BE2C (cell line): ENCODE measurements at regions not wholly inside any gene's neighbourhood (a gene's known extent, or its start where the extent isn't known, plus 50 kb on each side); places are given as distances from the start of the nearest gene placed in this dataset.

Experiments used
- DNase-seq: peaks from one replicate; pipeline ENCODE4 v3.0.0-alpha.2; 2020
- H3K27me3 ChIP-seq: fragments of 250-450 bp; sonication (Bioruptor Pico); 2 replicates; pipeline ENCODE4 v1.5.1; 2020; ENCODE audit warnings: mild to moderate bottlenecking
- H3K36me3 ChIP-seq: fragments of 250-450 bp; sonication (Bioruptor Pico); 2 replicates; pipeline ENCODE4 v1.5.1; 2020; ENCODE audit warnings: mild to moderate bottlenecking
- H3K4me1 ChIP-seq: fragments of 250-450 bp; sonication (Bioruptor Pico); 2 replicates; pipeline ENCODE4 v1.5.1; 2020
- H3K4me3 ChIP-seq: 2 replicates; pipeline ENCODE4 v1.5.1; 2011; ENCODE audit warnings: low read depth, low read length
- H3K9me3 ChIP-seq: fragments of 250-450 bp; sonication (Bioruptor Pico); 2 replicates; pipeline ENCODE4 v1.5.1; 2020
- TF ChIP-seq, protein P1 (sequence below): IDR thresholded peaks from 2 replicates; pipeline ENCODE4 v1.5.1; 2012; ENCODE audit warnings: mild to moderate bottlenecking, low read depth, low read length

DNA sequence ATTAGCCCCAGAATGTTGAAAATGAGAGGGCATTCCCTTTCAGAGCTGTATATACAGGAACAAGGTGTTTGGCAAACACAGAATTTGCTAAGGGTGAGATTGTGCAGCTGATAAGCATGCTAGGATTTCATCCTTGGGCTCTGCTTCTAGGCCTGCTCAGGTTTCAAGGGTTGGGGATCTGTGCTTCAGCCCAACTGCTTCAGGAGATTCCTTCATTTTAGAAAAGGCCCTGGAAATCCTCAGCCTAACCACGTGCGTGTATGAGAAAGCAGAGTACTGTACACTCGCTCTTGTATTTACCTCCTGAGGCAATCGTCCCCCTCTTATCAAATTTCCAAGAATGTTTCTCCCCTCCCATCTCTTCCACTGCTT lies 291.6 kb upstream of the ARGLU1 start:
- Histone ChIP-seq H3K4me3 (no peak overlapping the region), H3K9me3 (no peaks in the 10 kb centered on the region), H3K4me1 (no peaks in the 10 kb centered on the region), H3K36me3 (no peaks in the 10 kb centered on the region), H3K27me3 (no peaks in the 10 kb centered on the region)
- TF ChIP-seq, protein P1, sequence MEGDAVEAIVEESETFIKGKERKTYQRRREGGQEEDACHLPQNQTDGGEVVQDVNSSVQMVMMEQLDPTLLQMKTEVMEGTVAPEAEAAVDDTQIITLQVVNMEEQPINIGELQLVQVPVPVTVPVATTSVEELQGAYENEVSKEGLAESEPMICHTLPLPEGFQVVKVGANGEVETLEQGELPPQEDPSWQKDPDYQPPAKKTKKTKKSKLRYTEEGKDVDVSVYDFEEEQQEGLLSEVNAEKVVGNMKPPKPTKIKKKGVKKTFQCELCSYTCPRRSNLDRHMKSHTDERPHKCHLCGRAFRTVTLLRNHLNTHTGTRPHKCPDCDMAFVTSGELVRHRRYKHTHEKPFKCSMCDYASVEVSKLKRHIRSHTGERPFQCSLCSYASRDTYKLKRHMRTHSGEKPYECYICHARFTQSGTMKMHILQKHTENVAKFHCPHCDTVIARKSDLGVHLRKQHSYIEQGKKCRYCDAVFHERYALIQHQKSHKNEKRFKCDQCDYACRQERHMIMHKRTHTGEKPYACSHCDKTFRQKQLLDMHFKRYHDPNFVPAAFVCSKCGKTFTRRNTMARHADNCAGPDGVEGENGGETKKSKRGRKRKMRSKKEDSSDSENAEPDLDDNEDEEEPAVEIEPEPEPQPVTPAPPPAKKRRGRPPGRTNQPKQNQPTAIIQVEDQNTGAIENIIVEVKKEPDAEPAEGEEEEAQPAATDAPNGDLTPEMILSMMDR: no peak
- DNase-seq: no peak

DNA sequence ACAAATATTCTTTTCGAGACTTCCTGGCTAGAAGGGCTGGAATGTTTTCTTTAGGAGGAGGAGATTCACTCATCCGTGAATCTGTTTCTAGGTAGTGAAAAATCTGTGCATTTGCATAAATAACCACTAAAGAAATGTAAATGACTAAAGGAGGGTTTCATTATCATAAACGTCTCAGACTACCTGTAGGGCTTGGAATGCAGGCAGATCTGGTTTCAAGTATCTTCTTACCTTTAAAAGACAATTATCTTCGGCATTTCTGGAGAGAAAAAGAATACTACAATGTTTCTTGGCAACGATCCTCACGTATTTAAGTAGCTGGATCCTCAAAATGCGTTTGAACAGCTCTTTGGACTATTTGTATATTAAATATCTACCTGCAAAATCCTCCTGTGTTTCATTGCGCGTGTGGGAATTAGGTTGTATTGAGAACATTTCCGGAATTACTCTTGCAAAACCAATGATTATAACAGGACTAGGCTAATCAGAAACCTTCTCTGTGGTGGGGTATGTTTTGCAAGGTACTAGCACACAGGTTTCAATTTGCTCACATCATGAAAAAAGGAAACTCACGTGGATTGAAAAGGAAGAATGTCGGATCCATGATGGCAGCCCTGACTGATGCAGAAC lies 291.1 kb upstream of the ARGLU1 start:
- no peaks in the 10 kb centered on the region for H3K27me3 ChIP-seq
- TF ChIP-seq, protein P1: no peak
- H3K4me3 ChIP-seq: no peak overlapping the region
- no peaks in the 10 kb centered on the region for H3K36me3 ChIP-seq
- H3K4me1 ChIP-seq: no peaks in the 10 kb centered on the region
- H3K9me3 ChIP-seq: no peaks in the 10 kb centered on the region
- DNase-seq: no peak

GRCh38 chr13:106852436-106852835 lies 284.5 kb upstream of the ARGLU1 start:
- Histone ChIP-seq H3K4me1 (no peaks in the 10 kb centered on the region), H3K4me3 (no peak overlapping the region), H3K36me3 (no peaks in the 10 kb centered on the region), H3K27me3 (no peaks in the 10 kb centered on the region), H3K9me3 (no peaks in the 10 kb centered on the region)
- TF ChIP-seq, protein P1: no peak
- DNase-seq: no peak

DNA sequence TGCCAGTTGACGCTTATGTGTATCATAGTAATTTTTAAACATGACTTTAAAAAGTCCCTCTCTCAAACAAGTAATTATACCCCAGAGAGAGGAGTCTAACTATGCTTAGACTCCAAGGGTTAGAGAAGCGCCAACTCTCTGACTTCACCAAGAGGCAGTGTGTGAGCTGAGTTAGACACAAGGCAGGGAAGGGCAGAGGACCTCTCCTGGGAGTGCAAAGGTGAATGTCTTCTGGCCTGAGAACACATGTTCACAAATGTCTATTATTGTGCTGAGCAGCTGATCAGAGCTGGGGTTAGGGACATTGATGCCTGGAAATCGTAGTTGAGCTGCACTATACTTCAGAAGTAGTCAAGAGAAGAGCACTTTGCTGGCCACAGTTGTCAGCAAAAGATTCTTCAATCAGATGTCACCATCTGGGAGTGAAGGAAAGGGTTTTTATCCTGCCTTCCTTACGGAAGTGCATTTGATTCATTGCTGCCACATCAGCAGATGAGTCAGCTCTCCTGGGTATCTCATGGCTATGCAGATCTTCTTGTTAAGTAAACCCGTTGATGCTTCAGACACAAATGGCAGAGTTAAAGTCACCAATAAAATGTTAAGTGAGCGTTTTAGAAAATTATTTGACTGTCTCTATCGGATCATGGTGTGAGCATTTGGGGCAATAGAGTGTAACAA lies 283.2 kb upstream of the ARGLU1 start:
- H3K9me3 ChIP-seq: no peaks in the 10 kb centered on the region
- no peaks in the 10 kb centered on the region for H3K27me3 ChIP-seq
- no peaks in the 10 kb centered on the region for H3K4me1 ChIP-seq
- DNase-seq: no peak
- TF ChIP-seq, protein P1: no peak
- H3K4me3 ChIP-seq: no peak overlapping the region
- no peaks in the 10 kb centered on the region for H3K36me3 ChIP-seq

- Histone ChIP-seq H3K27me3 (no peaks in the 10 kb centered on the region; the same call in 1 of the 2 replicates), H3K9me3 (no peaks in the 10 kb centered on the region), H3K36me3 (no peaks in the 10 kb centered on the region), H3K4me3 (no peak overlapping the region), H3K4me1 (no peaks in the 10 kb centered on the region)
- TF ChIP-seq, protein P1: no peak
- no peak for DNase-seq
Measured at GRCh38 chr13:106846571-106847448, 278.9 kb upstream of the ARGLU1 start.
